K562 (cell line): ENCODE measurements at regions not wholly inside any gene's neighbourhood (a gene's known extent, or its start where the extent isn't known, plus 50 kb on each side); places are given as distances from the start of the nearest gene placed in this dataset.

Experiments
- ATAC-seq: fragments of 200-7000 bp; cut with Tn5 transposase; 3 replicates; pipeline ENCODE4 v1.9.1; 2020; ENCODE audit warnings: moderate library complexity
- BruUV-seq: library from RNA; stranded (reverse); fragments of 400-500 nt; replicated peaks from 2 replicates; lab custom pipeline; 2021; lab: Mats Ljungman, UMichigan
- CTCF ChIA-PET: fragments of 300-600 bp; formaldehyde crosslinking; extraction: SDS; loops from one replicate; lab custom pipeline; 2021; ENCODE audit warnings: low intra/inter-chr PET ratio; lab: Yijun Ruan, JAX
- POLR2A ChIA-PET: fragments of 300-600, 350-650 bp; sonication (Branson Sonifier 250); formaldehyde crosslinking; extraction: SDS; loops from one replicate; lab custom pipeline; 2021; ENCODE audit warnings: antibody characterized with exemption, inconsistent platforms; lab: Yijun Ruan, JAX
- DNase-seq, 4 experiments: peaks; one replicate each; pipeline versions ENCODE4 v3.0.0 to v3.0.0-alpha.2; 2011 to 2018; ENCODE audit warnings: low spot score in 3 of 4, mixed read lengths in 3 of 4; ENCODE audit errors: extremely low read depth in 1 of 4
- FAIRE-seq: peaks from 2 replicates; lab custom pipeline; 2011; peaks lifted over from hg19 to GRCh38; lab: Jason Lieb, UNC
- H2AFZ ChIP-seq: 2 replicates; pipeline ENCODE4 v1.6.0; 2011; ENCODE audit warnings: low read depth, low read length, control low read depth, inconsistent platforms
- H3K27ac ChIP-seq: fragments of 200-600 bp; 3 replicates; pipeline ENCODE4 v1.8.0; 2011; ENCODE audit warnings: low read depth, mild to moderate bottlenecking, control low read depth, inconsistent platforms, low read length, moderate library complexity, mixed read lengths; ENCODE audit errors: extremely low read depth
- H3K27me3 ChIP-seq, 2 experiments: fragments of 300-600 bp in 1 of 2; 2 replicates in 1 of 2; 3 replicates in 1 of 2; pipeline versions ENCODE4 v1.6.0 to v1.8.0; 2011; ENCODE audit warnings: inconsistent platforms in 2 of 2, low read length in 2 of 2, mild to moderate bottlenecking in 1 of 2, mixed read lengths in 1 of 2, moderate library complexity in 1 of 2; ENCODE audit not compliant: control insufficient read depth in 2 of 2, insufficient read depth in 2 of 2
- H3K36me3 ChIP-seq: fragments of 300-600 bp; 3 replicates; pipeline ENCODE4 v1.8.0; 2011; ENCODE audit warnings: mild to moderate bottlenecking, low read length, inconsistent platforms; ENCODE audit not compliant: control insufficient read depth, insufficient read depth
- H3K4me1 ChIP-seq, 2 experiments: fragments of 200-600 bp in 1 of 2; replicated peaks in 1 of 2; 2 replicates in 1 of 2; 3 replicates in 1 of 2; pipeline versions ENCODE4 v1.5.1 to v1.8.0; 2011; ENCODE audit warnings: inconsistent platforms in 2 of 2, low read length in 2 of 2, mild to moderate bottlenecking in 1 of 2, mixed read lengths in 1 of 2, moderate library complexity in 1 of 2; ENCODE audit not compliant: control insufficient read depth in 2 of 2, insufficient read depth in 2 of 2
- H3K4me2 ChIP-seq: 2 replicates; pipeline ENCODE4 v1.6.1; 2011; ENCODE audit warnings: low read length, control low read depth, inconsistent platforms, mixed read lengths; ENCODE audit not compliant: insufficient read depth
- H3K4me3 ChIP-seq: fragments of 200-600 bp; sonication (generic), shearing (Covaris generic); 2 replicates; pipeline ENCODE4 v1.5.1; 2016; ENCODE audit warnings: control low read depth, inconsistent platforms
- H3K79me2 ChIP-seq: fragments of 200-600 bp; 3 replicates; pipeline ENCODE4 v1.8.0; 2011; ENCODE audit warnings: low read length, inconsistent platforms; ENCODE audit not compliant: control insufficient read depth, insufficient read depth
- H3K9ac ChIP-seq, 2 experiments: 2 replicates each; pipeline versions ENCODE4 v1.6.0 to v1.6.1; 2011; ENCODE audit warnings: low read depth in 2 of 2, low read length in 2 of 2, control low read depth in 1 of 2, inconsistent platforms in 1 of 2, mild to moderate bottlenecking in 1 of 2, mixed read lengths in 1 of 2; ENCODE audit not compliant: insufficient read depth in 1 of 2
- H3K9me1 ChIP-seq: one replicate; pipeline ENCODE4 v1.6.0; 2011; ENCODE audit warnings: inconsistent platforms, mild to moderate bottlenecking, low read length, moderate library complexity; ENCODE audit not compliant: control insufficient read depth, insufficient read depth
- H3K9me3 ChIP-seq: replicated peaks from 2 replicates; pipeline ENCODE4 v1.5.1; 2011; ENCODE audit warnings: low read depth, low read length, inconsistent platforms; ENCODE audit not compliant: control insufficient read depth, insufficient read depth
- H4K20me1 ChIP-seq: replicated peaks from 2 replicates; pipeline ENCODE4 v1.6.1; 2011; ENCODE audit warnings: low read length, inconsistent platforms, mixed read lengths; ENCODE audit not compliant: control insufficient read depth, insufficient read depth
- CBFB ChIP-seq: sonication (generic); formaldehyde crosslinking; IDR thresholded peaks from 2 replicates; pipeline ENCODE4 v1.4.0; 2020; ENCODE audit warnings: mild to moderate bottlenecking, missing genetic modification reagents
- ELF4 ChIP-seq: fragments of 450-650 bp; formaldehyde crosslinking; IDR thresholded peaks from 2 replicates; pipeline ENCODE4 v1.4.0; 2022; ENCODE audit warnings: missing genetic modification characterization
- ESRRA ChIP-seq: fragments of 450-650 bp; IDR thresholded peaks from 2 replicates; pipeline ENCODE4 v1.6.1; 2014; ENCODE audit warnings: low read depth, mild to moderate bottlenecking, moderate library complexity, borderline replicate concordance
- MCM2 ChIP-seq: fragments of 450-650 bp; IDR thresholded peaks from 2 replicates; pipeline ENCODE4 v1.6.1; 2017; ENCODE audit warnings: low read depth, mild to moderate bottlenecking
- MED1 ChIP-seq: sonication (generic); formaldehyde crosslinking; IDR thresholded peaks from 2 replicates; pipeline ENCODE4 v1.8.1; 2023; ENCODE audit warnings: missing genetic modification reagents, borderline replicate concordance
- MEF2A ChIP-seq: IDR thresholded peaks from 2 replicates; pipeline ENCODE4 v1.6.1; 2011; ENCODE audit warnings: low read depth, mild to moderate bottlenecking, low read length, moderate library complexity; ENCODE audit not compliant: control insufficient read depth
- MEF2D ChIP-seq: conservative IDR thresholded peaks from 2 replicates; pipeline ENCODE4 v1.6.1; 2016; ENCODE audit warnings: low read depth, missing genetic modification characterization, missing compliant biosample characterization
- PREB ChIP-seq: sonication (generic); formaldehyde crosslinking; IDR thresholded peaks from 2 replicates; pipeline ENCODE4 v1.8.1; 2023; ENCODE audit warnings: mild to moderate bottlenecking, missing genetic modification reagents
- PURB ChIP-seq: sonication (generic); formaldehyde crosslinking; IDR thresholded peaks from 2 replicates; pipeline ENCODE4 v1.9.0; 2021; ENCODE audit warnings: low read depth, mild to moderate bottlenecking, missing genetic modification reagents
- RFX5 ChIP-seq: IDR thresholded peaks from 2 replicates; pipeline ENCODE4 v1.6.1; 2011; ENCODE audit warnings: low read depth, mild to moderate bottlenecking, improper control_type of control experiment, low read length
- RHOXF2B ChIP-seq: fragments of 250-450 bp; sonication (Bioruptor Pico); conservative IDR thresholded peaks from 2 replicates; pipeline ENCODE4 v1.5.1; 2021
- SRSF9 ChIP-seq: fragments of 200-400 bp; formaldehyde crosslinking; IDR thresholded peaks from 2 replicates; pipeline ENCODE4 v1.6.1; 2017; ENCODE audit warnings: low read depth, low read length, borderline replicate concordance
- TAF1 ChIP-seq: IDR thresholded peaks from 2 replicates; pipeline ENCODE4 v1.6.1; 2011; ENCODE audit warnings: mild to moderate bottlenecking, low read length, moderate library complexity; ENCODE audit not compliant: insufficient read depth, control insufficient read depth, severe bottlenecking; ENCODE audit errors: extremely low read depth
- TAL1 ChIP-seq: fragments of 450-650 bp; IDR thresholded peaks from 2 replicates; pipeline ENCODE4 v1.6.1; 2016; ENCODE audit warnings: mild to moderate bottlenecking
- TRIM24 ChIP-seq, 2 experiments: fragments of 450-650 bp; IDR thresholded peaks; 2 replicates each; pipeline ENCODE4 v1.6.1; 2016
- USF1 ChIP-seq: sonication (generic); formaldehyde crosslinking; IDR thresholded peaks from 2 replicates; pipeline ENCODE4 v1.9.0; 2022; ENCODE audit warnings: mild to moderate bottlenecking, missing genetic modification reagents
- ZNF212 ChIP-seq: fragments of 450-650 bp; formaldehyde crosslinking; IDR thresholded peaks from 2 replicates; pipeline ENCODE4 v1.4.0; 2020; ENCODE audit warnings: mild to moderate bottlenecking
- ZNF518B ChIP-seq: fragments of 250-450 bp; sonication (Bioruptor Pico); IDR thresholded peaks from 2 replicates; pipeline ENCODE4 v1.5.0; 2021; ENCODE audit warnings: mild to moderate bottlenecking, moderate library complexity
- ZNF551 ChIP-seq: fragments of 250-450 bp; sonication (Bioruptor Pico); IDR thresholded peaks from 2 replicates; pipeline ENCODE4 v1.5.0; 2021; ENCODE audit warnings: mild to moderate bottlenecking, moderate library complexity
- WGBS: fragments of 100-300 bp; shearing (Covaris generic); methylation state at CpG from one replicate; pipeline ENCODE4 v1.1.6; 2016; ENCODE audit warnings: low coverage, mixed read lengths; ENCODE audit not compliant: insufficient coverage; ENCODE audit errors: missing lambda C conversion rate; 5-methylcytosine and 5-hydroxymethylcytosine counted together
- in situ Hi-C: fragments of 300-500 bp; cut with MboI; formaldehyde crosslinking; loops from 4 replicates; pipeline ENCODE4 v1.15.0; 2018; ENCODE audit warnings: inconsistent platforms, mixed read lengths
- intact Hi-C: fragments of 100-400 bp; cut with micrococcal nuclease; formaldehyde crosslinking; loops from 2 replicates; pipeline ENCODE4 v1.14.2; 2022

DNA sequence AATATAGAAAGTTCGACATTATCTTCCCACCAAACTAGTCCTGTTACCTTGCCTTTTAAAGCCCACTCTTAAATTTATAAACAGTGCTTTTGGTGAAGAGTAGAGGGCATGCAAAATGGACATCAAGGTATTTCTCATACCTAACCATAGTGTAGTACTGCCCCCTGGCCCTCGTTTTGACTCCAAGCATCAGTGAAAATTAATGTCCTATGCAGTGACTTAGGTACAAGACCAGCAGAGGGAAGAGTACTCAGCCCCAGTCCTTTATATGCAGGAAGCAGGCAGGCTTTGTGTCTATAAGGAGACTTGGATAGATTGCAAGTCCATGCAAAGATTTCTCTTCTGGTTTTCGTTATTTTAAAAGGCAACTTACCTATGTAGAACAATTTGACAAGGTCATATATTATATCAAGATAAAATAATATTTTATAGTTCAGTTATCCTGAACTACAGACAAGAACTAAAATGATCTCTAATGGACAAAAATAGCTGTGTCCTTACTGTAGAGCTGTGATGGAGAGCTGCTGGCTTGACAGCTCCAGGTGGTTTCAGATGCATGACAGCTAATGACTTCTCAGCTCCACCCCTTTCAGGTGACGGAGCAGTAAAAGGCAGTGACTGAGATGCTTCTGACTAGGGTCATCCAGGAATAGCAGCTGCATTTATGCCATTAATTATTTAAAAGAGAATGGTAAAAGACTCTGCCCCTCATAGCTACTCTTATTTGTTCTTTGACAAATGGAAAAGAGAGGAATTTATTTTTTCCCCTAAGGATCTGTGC lies 646.1 kb downstream of the SQOR start:
- POLR2A ChIA-PET = no interaction called here
- Histone ChIP-seq H3K36me3 (no peaks in the 10 kb centered on the region), H3K4me2 (no peak overlapping the region), H2AFZ (no peak overlapping the region), H3K4me3 (no peak overlapping the region), H3K79me2 (no peaks in the 10 kb centered on the region), H4K20me1 (no peaks in the 10 kb centered on the region), H3K4me1 (no peaks in the 10 kb centered on the region), H3K9ac (no peak overlapping the region), H3K27ac (no peak overlapping the region), H3K9me1 (no peaks in the 10 kb centered on the region), H3K9me3 (no peaks in the 10 kb centered on the region), H3K27me3 (no peaks in the 10 kb centered on the region)
- DNase-seq (no peak), ATAC-seq (no peak), FAIRE-seq (no peak)
- intact Hi-C loops (no loop called here), in situ Hi-C loops (no loop called here)
- 3% methylated on average over 4 of the region's 4 CpGs for WGBS
- BruUV-seq = no TSS peak
- CTCF ChIA-PET = no interaction called here
- TF ChIP-seq RFX5 (no peak), MEF2D (tag) (no peak), PURB (CRISPR knock-in tag) (no peak), TAF1 (no peak), TRIM24 (IDR thresholded peaks at IDR 0.05) (no peak), ZNF518B (CRISPR knock-in tag) (no peak), ZNF212 (CRISPR knock-in tag) (no peak), MCM2 (no peak), RHOXF2B (CRISPR knock-in tag) (no peak), MEF2A (no peak), ELF4 (CRISPR knock-in tag) (no peak), ESRRA (no peak), TAL1 (no peak), USF1 (CRISPR knock-in tag) (no peak), CBFB (CRISPR knock-in tag) (no peak), MED1 (no peak), ZNF551 (CRISPR knock-in tag) (no peak), PREB (CRISPR knock-in tag) (no peak), SRSF9 (no peak)
